Fibroblast of lung (primary cell): ENCODE measurements at regions not wholly inside any gene's neighbourhood (a gene's known extent, or its start where the extent isn't known, plus 50 kb on each side); places are given as distances from the start of the nearest gene placed in this dataset.

Source experiments
- DNase-seq, 2 donors: peaks; one replicate each; pipeline versions ENCODE4 v3.0.0 to v3.0.0-alpha.2; 2010; ENCODE audit warnings: low read depth in 2 of 2
- H2AFZ ChIP-seq: 2 replicates; pipeline ENCODE4 v1.5.1; 2012; ENCODE audit warnings: low read length, control low read depth, inconsistent platforms
- H3K27ac ChIP-seq: 2 replicates; pipeline ENCODE4 v1.5.1; 2011; ENCODE audit warnings: low read length, control low read depth; ENCODE audit not compliant: insufficient read depth
- H3K27me3 ChIP-seq: 2 replicates; pipeline ENCODE4 v1.5.1; 2011; ENCODE audit warnings: mild to moderate bottlenecking, low read length; ENCODE audit not compliant: control insufficient read depth, insufficient read depth
- H3K36me3 ChIP-seq: 2 replicates; pipeline ENCODE4 v1.5.1; 2011; ENCODE audit warnings: low read length; ENCODE audit not compliant: control insufficient read depth, insufficient read depth
- H3K4me1 ChIP-seq: 2 replicates; pipeline ENCODE4 v1.5.1; 2011; ENCODE audit warnings: low read length; ENCODE audit not compliant: control insufficient read depth, insufficient read depth; ENCODE audit errors: extremely low read depth
- H3K4me2 ChIP-seq: 2 replicates; pipeline ENCODE4 v1.5.1; 2011; ENCODE audit warnings: low read length, control low read depth; ENCODE audit not compliant: insufficient read depth; ENCODE audit errors: extremely low read depth
- H3K4me3 ChIP-seq, 4 experiments: fragments of 200-600 bp in 1 of 4; sonication (generic) in 1 of 4; replicated peaks in 1 of 4; 2 replicates each; pipeline ENCODE4 v1.5.1; 2011 to 2016; ENCODE audit warnings: low read length in 4 of 4, low read depth in 3 of 4, mild to moderate bottlenecking in 3 of 4, control low read depth in 2 of 4, inconsistent platforms in 1 of 4, mixed read lengths in 1 of 4; ENCODE audit not compliant: insufficient read depth in 1 of 4; ENCODE audit errors: control extremely low read depth in 1 of 4
- H3K79me2 ChIP-seq: 2 replicates; pipeline ENCODE4 v1.5.1; 2012; ENCODE audit warnings: mild to moderate bottlenecking, low read length, inconsistent platforms; ENCODE audit not compliant: control insufficient read depth, insufficient read depth
- H3K9ac ChIP-seq: 2 replicates; pipeline ENCODE4 v1.5.1; 2011; ENCODE audit warnings: mild to moderate bottlenecking, low read length, control low read depth; ENCODE audit not compliant: insufficient read depth
- H3K9me3 ChIP-seq: 2 replicates; pipeline ENCODE4 v1.5.1; 2012; ENCODE audit warnings: low read depth, low read length; ENCODE audit not compliant: control insufficient read depth, insufficient read depth
- H4K20me1 ChIP-seq: 2 replicates; pipeline ENCODE4 v1.5.1; 2011; ENCODE audit warnings: low read length; ENCODE audit not compliant: control insufficient read depth, insufficient read depth; ENCODE audit errors: extremely low read depth
- EZH2 ChIP-seq: IDR thresholded peaks from 2 replicates; pipeline ENCODE4 v1.5.1; 2012; ENCODE audit warnings: low read length, control low read depth, mild to moderate bottlenecking; ENCODE audit errors: missing control alignments
- TF ChIP-seq, protein P1 (sequence below), 2 donors: IDR thresholded peaks in 1 of 2; conservative IDR thresholded peaks in 1 of 2; 1 replicate in 1 of 2; 2 replicates in 1 of 2; pipeline ENCODE4 v1.5.1; 2011 to 2012; ENCODE audit warnings: low read length in 2 of 2, control low read depth in 1 of 2, inconsistent platforms in 1 of 2, low read depth in 1 of 2, mild to moderate bottlenecking in 1 of 2

DNA sequence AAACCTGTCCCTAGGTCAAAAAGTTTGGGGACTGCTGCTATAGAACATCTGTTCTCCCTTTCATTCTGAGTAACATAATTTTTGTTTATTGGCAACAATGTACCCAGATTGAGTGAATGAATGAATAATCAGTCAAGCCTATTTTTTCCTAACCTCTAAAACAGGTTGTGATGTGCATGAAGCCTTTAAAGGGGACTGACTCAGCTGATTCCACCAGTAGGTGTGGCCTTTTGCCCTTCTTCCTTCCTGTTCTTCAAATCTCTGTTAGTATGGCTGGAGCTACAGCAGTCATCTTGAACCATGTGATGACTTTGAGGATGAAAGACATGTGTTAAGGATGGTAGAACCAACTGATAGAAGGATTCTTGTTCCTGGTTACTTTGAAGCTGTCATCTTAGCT is 476.1 kb downstream of the NUF2 start:
- Histone ChIP-seq H3K27me3 (no peaks in the 10 kb centered on the region), H4K20me1 (no peaks in the 10 kb centered on the region), H3K4me3 (no peak overlapping the region), H3K27ac (no peak overlapping the region), H3K9ac (no peak overlapping the region), H3K36me3 (no peaks in the 10 kb centered on the region), H3K4me1 (no peaks in the 10 kb centered on the region), H3K79me2 (no peaks in the 10 kb centered on the region), H3K9me3 (no peaks in the 10 kb centered on the region), H2AFZ (no peak overlapping the region), H3K4me2 (no peak overlapping the region)
- no peak for DNase-seq
- TF ChIP-seq EZH2 = no peak
- TF ChIP-seq, protein P1, sequence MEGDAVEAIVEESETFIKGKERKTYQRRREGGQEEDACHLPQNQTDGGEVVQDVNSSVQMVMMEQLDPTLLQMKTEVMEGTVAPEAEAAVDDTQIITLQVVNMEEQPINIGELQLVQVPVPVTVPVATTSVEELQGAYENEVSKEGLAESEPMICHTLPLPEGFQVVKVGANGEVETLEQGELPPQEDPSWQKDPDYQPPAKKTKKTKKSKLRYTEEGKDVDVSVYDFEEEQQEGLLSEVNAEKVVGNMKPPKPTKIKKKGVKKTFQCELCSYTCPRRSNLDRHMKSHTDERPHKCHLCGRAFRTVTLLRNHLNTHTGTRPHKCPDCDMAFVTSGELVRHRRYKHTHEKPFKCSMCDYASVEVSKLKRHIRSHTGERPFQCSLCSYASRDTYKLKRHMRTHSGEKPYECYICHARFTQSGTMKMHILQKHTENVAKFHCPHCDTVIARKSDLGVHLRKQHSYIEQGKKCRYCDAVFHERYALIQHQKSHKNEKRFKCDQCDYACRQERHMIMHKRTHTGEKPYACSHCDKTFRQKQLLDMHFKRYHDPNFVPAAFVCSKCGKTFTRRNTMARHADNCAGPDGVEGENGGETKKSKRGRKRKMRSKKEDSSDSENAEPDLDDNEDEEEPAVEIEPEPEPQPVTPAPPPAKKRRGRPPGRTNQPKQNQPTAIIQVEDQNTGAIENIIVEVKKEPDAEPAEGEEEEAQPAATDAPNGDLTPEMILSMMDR (conservative IDR thresholded peaks at IDR 0.05 in 1 of 2, IDR thresholded peaks at IDR 0.05 in 1 of 2; ENCODE audit: low read depth in 1 of 2, low read length in 2 of 2) = no peak

DNA sequence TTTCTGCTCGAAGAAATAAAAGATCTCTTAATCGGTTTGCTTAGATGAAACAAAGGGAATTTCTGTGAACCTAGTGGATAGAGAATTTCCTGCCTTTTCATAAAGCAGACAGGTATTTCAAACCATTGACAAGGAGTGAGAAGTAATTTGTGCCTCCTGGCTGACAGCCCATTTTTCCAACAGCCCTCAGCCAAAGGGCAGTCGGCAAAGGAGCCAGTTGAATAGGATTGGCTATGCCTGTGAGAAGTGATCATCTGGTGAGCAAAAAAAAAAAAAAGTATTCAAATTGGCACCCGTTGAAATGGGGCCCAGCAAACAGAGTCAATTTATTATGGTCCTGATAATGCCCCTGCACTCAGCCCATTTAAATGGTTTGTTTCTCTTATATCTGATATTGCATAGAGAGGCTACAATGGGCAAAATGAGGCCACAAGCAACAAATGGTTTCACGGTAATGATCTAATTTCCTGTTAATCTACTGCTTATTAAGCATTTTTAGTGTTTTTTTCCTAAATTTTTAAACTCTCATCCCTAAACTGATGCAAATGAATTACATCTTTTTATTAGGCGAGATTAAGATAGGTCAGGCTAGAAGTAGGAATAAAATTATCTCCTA is 477.5 kb downstream of the NUF2 start:
- no peak overlapping the region for H3K9ac ChIP-seq
- H4K20me1 ChIP-seq = no peaks in the 10 kb centered on the region
- no peak overlapping the region for H2AFZ ChIP-seq
- no peaks in the 10 kb centered on the region for H3K9me3 ChIP-seq
- H3K4me3 ChIP-seq = no peak overlapping the region
- no peaks in the 10 kb centered on the region for H3K36me3 ChIP-seq
- H3K4me2 ChIP-seq = no peak overlapping the region
- H3K27ac ChIP-seq = no peak overlapping the region
- H3K27me3 ChIP-seq = no peaks in the 10 kb centered on the region
- TF ChIP-seq EZH2 = no peak
- TF ChIP-seq, protein P1 (conservative IDR thresholded peaks at IDR 0.05 in 1 of 2, IDR thresholded peaks at IDR 0.05 in 1 of 2; ENCODE audit: low read depth in 1 of 2, low read length in 2 of 2) = no peak
- H3K4me1 ChIP-seq = no peaks in the 10 kb centered on the region
- no peaks in the 10 kb centered on the region for H3K79me2 ChIP-seq
- DNase-seq = no peak

GRCh38 chr1:163807331-163808049 is 485.7 kb downstream of the NUF2 start:
- no peaks in the 10 kb centered on the region for H3K79me2 ChIP-seq
- H3K27ac ChIP-seq = no peak overlapping the region
- H3K9ac ChIP-seq = no peak overlapping the region
- no peaks in the 10 kb centered on the region for H3K4me1 ChIP-seq
- H2AFZ ChIP-seq = no peak overlapping the region
- H3K9me3 ChIP-seq = no peaks in the 10 kb centered on the region
- H3K27me3 ChIP-seq = no peaks in the 10 kb centered on the region
- H3K36me3 ChIP-seq = no peaks in the 10 kb centered on the region
- no peaks in the 10 kb centered on the region for H4K20me1 ChIP-seq
- DNase-seq = no peak
- TF ChIP-seq EZH2 = no peak
- TF ChIP-seq, protein P1 (conservative IDR thresholded peaks at IDR 0.05 in 1 of 2, IDR thresholded peaks at IDR 0.05 in 1 of 2; ENCODE audit: low read depth in 1 of 2, low read length in 2 of 2) = no peak
- no peak overlapping the region for H3K4me2 ChIP-seq
- H3K4me3 ChIP-seq = no peak overlapping the region
